GM18873 (cell line): ENCODE measurements at regions not wholly inside any gene's neighbourhood (a gene's known extent, or its start where the extent isn't known, plus 50 kb on each side); places are given as distances from the start of the nearest gene placed in this dataset.
"Not testable (repeated sequence)": the region's sequence is repeated elsewhere in the genome, so short reads cannot be mapped to it uniquely, and the experiment has no call there.

Experiments
- ATAC-seq: cut with Tn5 transposase; IDR thresholded peaks from one replicate; pipeline ENCODE4 v1.9.1; 2021; ENCODE audit warnings: mild to moderate bottlenecking, moderate library complexity, moderate number of reproducible peaks; ENCODE audit not compliant: unreplicated experiment, low FRiP score

GRCh38 chr20:30384841-30385240, 872.6 kb upstream of the DEFB115 start:
- ATAC-seq: not testable (repeated sequence)

DNA sequence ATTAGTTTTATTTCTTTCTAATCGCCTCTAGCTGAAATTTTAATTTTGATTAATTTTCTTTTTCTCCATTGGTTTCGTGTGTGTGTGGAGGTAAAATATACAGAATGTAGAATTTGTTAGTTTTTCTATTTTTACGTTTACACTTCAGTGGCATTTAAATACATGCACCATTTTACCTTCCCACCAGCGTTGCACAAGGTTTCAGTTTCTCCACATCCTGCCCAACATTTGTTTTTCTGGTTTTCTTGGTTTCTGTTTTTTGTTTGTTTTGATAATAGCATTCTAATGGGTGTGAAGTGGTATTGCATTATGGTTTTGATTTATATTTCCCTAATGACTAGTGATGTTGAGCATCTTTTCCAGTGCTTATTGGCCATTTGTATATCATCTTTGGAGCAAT, 871.4 kb upstream of the DEFB115 start:
- not testable (repeated sequence) for ATAC-seq

DNA sequence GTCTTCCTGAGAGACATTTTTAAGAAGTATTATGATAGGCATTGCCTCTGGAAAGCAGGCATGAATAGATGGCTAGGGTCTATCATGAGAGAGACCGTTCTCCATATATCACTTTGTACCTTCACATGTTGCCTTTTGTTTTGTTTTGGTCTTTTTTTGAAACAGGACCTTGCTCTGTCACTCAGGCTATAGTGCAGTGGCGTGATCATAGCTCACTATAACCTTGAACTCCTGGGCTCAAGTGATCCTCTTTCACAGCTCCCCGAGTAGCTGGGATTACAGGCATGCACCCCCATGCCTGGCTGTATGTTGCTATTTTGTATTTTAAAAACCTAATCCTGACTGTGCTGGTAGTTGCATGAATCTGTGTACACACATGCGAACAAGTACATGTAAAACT, 869.6 kb upstream of the DEFB115 start:
- ATAC-seq: not testable (repeated sequence)

DNA sequence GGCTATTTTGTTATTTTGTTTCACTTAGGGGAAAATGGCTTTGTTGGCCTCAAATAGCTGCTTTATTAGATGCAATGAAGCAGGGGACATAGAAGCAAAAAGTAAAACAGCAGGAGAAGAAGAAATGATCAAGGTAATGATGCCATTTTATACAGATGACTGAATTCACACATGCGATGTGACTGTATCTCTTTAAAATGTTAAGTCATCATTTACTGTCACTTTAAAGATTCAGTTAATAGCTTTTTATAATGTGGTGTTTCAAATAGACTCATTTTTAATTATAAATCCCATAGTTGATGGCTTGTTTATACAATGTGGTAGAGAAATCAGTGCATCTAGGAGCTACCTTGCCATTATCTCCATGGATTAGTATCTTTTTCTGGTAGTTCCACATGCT, 863.9 kb upstream of the DEFB115 start:
- ATAC-seq: not testable (repeated sequence)

DNA sequence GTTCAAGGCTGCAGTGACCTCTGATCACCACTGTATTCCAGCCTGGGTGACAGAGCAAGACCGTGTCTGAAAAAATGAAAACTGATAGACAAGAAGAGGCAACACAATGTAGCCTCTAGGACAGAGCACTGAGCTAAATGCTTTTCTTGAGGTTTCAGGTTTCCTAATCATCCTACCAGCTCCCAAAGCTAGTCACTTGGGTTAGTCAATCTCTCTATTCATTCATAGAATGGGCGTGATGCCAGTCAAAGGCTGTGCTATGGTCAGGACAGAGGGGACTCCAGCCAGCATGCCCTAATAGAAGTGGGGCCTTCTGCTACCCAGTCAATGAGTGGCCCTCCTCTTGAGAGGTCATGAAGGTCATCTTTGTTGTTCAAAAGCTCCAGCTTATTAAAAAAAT, 860.4 kb upstream of the DEFB115 start:
- not testable (repeated sequence) for ATAC-seq

DNA sequence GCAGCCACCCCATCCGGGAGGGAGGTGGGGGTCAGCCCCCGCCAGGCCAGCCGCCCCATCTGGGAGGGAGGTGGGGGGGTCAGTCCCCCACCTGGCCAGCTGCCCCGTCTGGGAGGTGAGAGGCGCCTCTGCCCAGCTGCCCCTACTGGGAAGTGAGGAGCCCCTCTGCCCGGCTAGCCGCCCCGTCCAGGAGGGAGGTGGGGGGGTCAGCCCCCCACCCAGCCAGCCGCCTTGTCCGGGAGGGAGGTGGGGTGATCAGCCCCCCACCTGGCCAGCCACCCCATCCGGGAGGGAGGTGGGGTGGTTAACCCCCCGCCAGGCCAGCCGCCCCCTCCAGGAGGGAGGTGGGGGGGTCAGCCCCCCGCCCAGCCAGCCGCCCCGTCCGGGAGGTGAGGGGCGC, 852.4 kb upstream of the DEFB115 start:
- ATAC-seq: not testable (repeated sequence)

GRCh38 chr20:30405585-30405984, 851.9 kb upstream of the DEFB115 start:
- not testable (repeated sequence) for ATAC-seq

DNA sequence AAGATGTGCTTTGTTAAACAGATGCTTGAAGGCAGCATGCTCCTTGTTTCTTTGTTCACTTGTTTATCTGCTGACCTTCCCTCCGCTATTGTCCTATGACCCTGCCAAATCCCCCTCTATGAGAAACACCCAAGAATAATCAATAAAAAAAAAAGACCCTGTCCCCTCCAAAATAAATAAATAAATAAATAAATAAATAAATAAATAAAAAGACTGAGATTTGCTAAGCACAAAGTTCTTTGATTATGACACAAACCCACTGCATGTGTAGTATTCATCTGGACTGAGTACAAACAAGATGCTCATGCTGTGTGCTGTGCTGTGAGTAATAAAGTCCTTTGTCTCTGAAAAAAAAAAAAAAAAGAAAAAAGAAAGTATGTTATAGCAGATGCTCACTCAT, 851.1 kb upstream of the DEFB115 start:
- not testable (repeated sequence) for ATAC-seq

GRCh38 chr20:30412972-30413371, 844.5 kb upstream of the DEFB115 start:
- no peak for ATAC-seq

GRCh38 chr20:30417387-30417786, 840.1 kb upstream of the DEFB115 start:
- not testable (repeated sequence) for ATAC-seq

DNA sequence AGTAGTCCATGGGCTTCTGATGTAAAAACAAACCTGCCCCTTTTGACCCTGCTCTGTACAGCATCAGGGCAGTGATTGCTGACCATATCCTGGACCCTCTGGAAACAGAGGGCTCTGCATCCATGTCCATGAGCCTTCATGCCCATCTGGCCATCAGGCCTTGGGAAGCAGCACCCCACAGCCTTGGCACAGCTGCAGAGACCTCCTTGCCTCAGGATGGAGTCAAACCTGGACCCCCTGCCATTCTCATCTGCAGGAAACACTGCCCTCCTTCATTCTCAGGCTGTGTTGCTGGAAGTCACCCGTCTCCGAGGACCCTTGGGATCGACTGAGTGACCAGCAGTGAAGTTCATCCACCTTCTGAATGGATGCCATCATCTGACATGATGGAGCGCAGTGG, 839.1 kb upstream of the DEFB115 start:
- ATAC-seq: not testable (repeated sequence)

GRCh38 chr20:30419466-30419865, 838.0 kb upstream of the DEFB115 start:
- no peak for ATAC-seq

- ATAC-seq: not testable (repeated sequence)
Measured at GRCh38 chr20:30419871-30420420, 837.5 kb upstream of the DEFB115 start.
